Mesodermal cell (in vitro differentiated cells): ENCODE measurements at regions not wholly inside any gene's neighbourhood (a gene's known extent, or its start where the extent isn't known, plus 50 kb on each side); places are given as distances from the start of the nearest gene placed in this dataset.

Experiments used
- H3K27ac ChIP-seq: 2 replicates; pipeline ENCODE4 v1.7.0; 2013; ENCODE audit warnings: mild to moderate bottlenecking, low read depth, low read length, moderate library complexity; ENCODE audit not compliant: severe bottlenecking
- H3K36me3 ChIP-seq: 2 replicates; pipeline ENCODE4 v1.7.1; 2013; ENCODE audit warnings: mild to moderate bottlenecking, low read length, moderate library complexity; ENCODE audit not compliant: control insufficient read depth, insufficient read depth
- H3K4me1 ChIP-seq: one replicate; pipeline ENCODE4 v1.7.1; 2013; ENCODE audit warnings: mild to moderate bottlenecking, low read length; ENCODE audit not compliant: insufficient read depth, control insufficient read depth, poor library complexity, severe bottlenecking
- H3K4me3 ChIP-seq: 2 replicates; pipeline ENCODE4 v1.7.0; 2013; ENCODE audit warnings: low read length, control low read depth, mild to moderate bottlenecking; ENCODE audit not compliant: insufficient read depth, poor library complexity, severe bottlenecking; ENCODE audit errors: extremely low read depth
- H3K9me3 ChIP-seq: 2 replicates; pipeline ENCODE4 v1.7.1; 2013; ENCODE audit warnings: mild to moderate bottlenecking, low read length, moderate library complexity; ENCODE audit not compliant: control insufficient read depth
- whole genome bisulfite sequencing, 2 experiments: methylation state at CpG; one replicate each; pipeline ENCODE4 v1.1.5; 2013; ENCODE audit warnings: missing lambda C conversion rate in 2 of 2; ENCODE audit not compliant: insufficient coverage in 2 of 2; 5-methylcytosine and 5-hydroxymethylcytosine counted together

DNA sequence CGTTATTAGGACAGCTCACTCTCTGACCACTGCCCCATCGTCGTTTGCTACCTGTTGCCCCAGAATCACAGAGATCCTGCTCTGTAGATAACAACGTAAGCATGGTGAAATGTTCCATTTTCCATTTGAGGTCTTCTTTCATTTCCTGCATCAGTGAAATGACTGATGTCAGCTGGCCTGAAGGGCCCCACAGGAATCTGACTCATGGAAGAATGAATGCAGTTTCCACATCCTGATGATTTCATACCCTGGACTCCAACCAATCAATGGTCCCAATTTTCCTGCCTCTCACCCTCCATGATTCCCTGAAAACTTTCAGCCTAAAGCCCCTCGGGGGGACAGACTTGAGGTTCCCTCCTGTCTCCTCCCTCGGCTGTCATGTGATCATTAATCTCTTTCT lies 394.4 kb upstream of the CDH4 start:
- H3K9me3 ChIP-seq: peaks cover 9% of the 10 kb centered on the region
- H3K4me3 ChIP-seq: no peak overlapping the region
- H3K36me3 ChIP-seq: no peaks in the 10 kb centered on the region
- no peak overlapping the region for H3K27ac ChIP-seq
- 90 to 92% methylated on average over 4 to 6 of the region's 6 CpGs for WGBS, 2 experiments
- H3K4me1 ChIP-seq: no peaks in the 10 kb centered on the region

DNA sequence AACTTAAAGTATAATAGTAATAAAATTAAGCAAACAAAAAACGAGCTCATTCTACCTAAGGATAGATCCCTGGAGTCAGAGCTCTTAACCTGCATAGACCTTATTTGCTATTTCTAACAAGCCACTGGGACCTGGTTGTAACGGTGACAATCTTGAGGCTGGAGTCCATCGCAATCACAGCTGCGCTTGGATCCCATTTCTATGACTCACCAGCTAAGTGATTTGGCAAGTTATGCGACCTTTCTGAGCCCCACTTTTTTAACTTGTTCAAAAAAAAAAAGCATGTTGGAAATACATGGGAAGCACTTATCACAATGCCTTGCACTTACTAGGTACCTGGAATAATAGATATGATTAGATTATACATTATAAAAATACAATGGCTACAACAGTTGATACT lies 389.5 kb upstream of the CDH4 start:
- WGBS, 2 experiments: 96 to 98% methylated on average over 3 of the region's 5 CpGs
- peaks cover 4% of the 10 kb centered on the region for H3K9me3 ChIP-seq
- H3K4me3 ChIP-seq: no peak overlapping the region
- no peak overlapping the region for H3K27ac ChIP-seq
- no peaks in the 10 kb centered on the region for H3K4me1 ChIP-seq
- H3K36me3 ChIP-seq: no peaks in the 10 kb centered on the region

DNA sequence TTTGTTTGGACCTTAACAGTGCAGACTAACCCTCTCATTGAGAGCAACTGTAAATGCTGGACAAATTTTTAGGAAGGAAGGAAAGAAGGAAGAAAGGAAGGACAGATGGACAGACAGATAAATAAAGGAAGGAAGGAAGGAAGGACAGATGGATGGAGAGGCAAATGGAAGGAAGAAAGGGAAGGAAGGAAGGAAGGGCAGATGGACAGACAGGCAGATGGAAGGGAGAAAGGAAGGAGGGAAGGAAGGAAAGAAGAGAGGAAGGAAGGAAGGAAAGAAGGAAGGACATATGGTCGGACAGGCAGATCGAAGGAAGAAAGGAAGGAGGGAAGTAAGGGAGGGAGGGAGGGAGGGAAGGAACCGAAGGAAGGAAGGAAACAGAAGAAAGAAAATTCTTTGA lies 388.5 kb upstream of the CDH4 start:
- H3K36me3 ChIP-seq: no peaks in the 10 kb centered on the region
- no peaks in the 10 kb centered on the region for H3K4me1 ChIP-seq
- no peaks in the 10 kb centered on the region for H3K9me3 ChIP-seq
- WGBS, 2 experiments: 84 to 87% methylated on average over 2 to 3 of the region's 3 CpGs
- no peak overlapping the region for H3K4me3 ChIP-seq
- H3K27ac ChIP-seq: no peak overlapping the region

GRCh38 chr20:60867589-60867988 lies 384.5 kb upstream of the CDH4 start:
- Histone ChIP-seq H3K4me3 (no peak overlapping the region), H3K9me3 (no peaks in the 10 kb centered on the region), H3K36me3 (no peaks in the 10 kb centered on the region), H3K4me1 (no peaks in the 10 kb centered on the region), H3K27ac (no peak overlapping the region)
- 100% methylated on average over 1 of the region's 3 CpGs; no CpG with 5 or more reads in 1 of the 2 experiments for WGBS, 2 experiments

- Histone ChIP-seq H3K9me3 (no peaks in the 10 kb centered on the region), H3K4me3 (no peak overlapping the region), H3K36me3 (no peaks in the 10 kb centered on the region), H3K27ac (no peak overlapping the region), H3K4me1 (no peaks in the 10 kb centered on the region)
- 88 to 89% methylated on average over 18 to 21 of the region's 22 CpGs for WGBS, 2 experiments
These were observed 383.7 kb upstream of the CDH4 start for GRCh38 chr20:60868316-60868891.

GRCh38 chr20:60869087-60869486 lies 383.0 kb upstream of the CDH4 start:
- H3K4me3 ChIP-seq: no peak overlapping the region
- no peak overlapping the region for H3K27ac ChIP-seq
- H3K9me3 ChIP-seq: no peaks in the 10 kb centered on the region
- no peaks in the 10 kb centered on the region for H3K36me3 ChIP-seq
- no peaks in the 10 kb centered on the region for H3K4me1 ChIP-seq
- WGBS, 2 experiments: 73 to 78% methylated on average over 9 to 12 of the region's 12 CpGs

DNA sequence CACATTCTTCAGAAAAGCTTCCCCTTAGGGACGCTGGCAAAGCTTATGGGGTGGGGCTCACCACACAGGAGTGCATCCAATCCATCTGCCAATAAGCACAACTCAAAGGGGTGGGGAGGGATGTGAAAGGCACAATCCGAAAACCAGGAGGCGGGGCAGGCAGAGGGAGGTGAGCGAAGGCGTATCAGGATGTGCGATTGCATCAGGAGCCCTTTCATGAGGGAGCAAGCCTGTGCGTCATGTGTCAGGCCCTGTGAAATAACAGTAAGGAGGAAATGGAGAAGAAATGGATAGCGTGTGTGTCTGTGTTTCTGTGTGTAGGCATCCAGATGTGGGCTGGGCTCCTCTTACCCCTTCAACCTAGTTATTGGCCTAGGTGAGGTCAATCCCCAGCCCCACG lies 382.4 kb upstream of the CDH4 start:
- H3K36me3 ChIP-seq: no peaks in the 10 kb centered on the region
- no peaks in the 10 kb centered on the region for H3K4me1 ChIP-seq
- H3K27ac ChIP-seq: no peak overlapping the region
- no peak overlapping the region for H3K4me3 ChIP-seq
- WGBS, 2 experiments: 87 to 100% methylated on average over 4 to 9 of the region's 9 CpGs
- H3K9me3 ChIP-seq: no peaks in the 10 kb centered on the region

GRCh38 chr20:60870040-60870439 lies 382.0 kb upstream of the CDH4 start:
- no peaks in the 10 kb centered on the region for H3K4me1 ChIP-seq
- 89 to 98% methylated on average over 3 to 5 of the region's 7 CpGs for whole genome bisulfite sequencing, 2 experiments

GRCh38 chr20:60872224-60872623 lies 379.8 kb upstream of the CDH4 start:
- Histone ChIP-seq H3K9me3 (no peaks in the 10 kb centered on the region), H3K4me3 (no peak overlapping the region), H3K36me3 (no peaks in the 10 kb centered on the region), H3K27ac (no peak overlapping the region), H3K4me1 (no peaks in the 10 kb centered on the region)
- 88 to 91% methylated on average over 6 of the region's 8 CpGs for WGBS, 2 experiments

More at GRCh38 chr20:60870040-60870439, 382.0 kb upstream of the CDH4 start:
- H3K36me3 ChIP-seq: no peaks in the 10 kb centered on the region
- no peaks in the 10 kb centered on the region for H3K9me3 ChIP-seq
- no peak overlapping the region for H3K27ac ChIP-seq
- H3K4me3 ChIP-seq: no peak overlapping the region

GRCh38 chr20:60877071-60877857 lies 374.8 kb upstream of the CDH4 start:
- Histone ChIP-seq H3K4me3 (no peak overlapping the region), H3K36me3 (no peaks in the 10 kb centered on the region), H3K27ac (no peak overlapping the region), H3K9me3 (no peaks in the 10 kb centered on the region), H3K4me1 (no peaks in the 10 kb centered on the region)
- WGBS, 2 experiments: 90 to 92% methylated on average over 10 to 13 of the region's 14 CpGs

DNA sequence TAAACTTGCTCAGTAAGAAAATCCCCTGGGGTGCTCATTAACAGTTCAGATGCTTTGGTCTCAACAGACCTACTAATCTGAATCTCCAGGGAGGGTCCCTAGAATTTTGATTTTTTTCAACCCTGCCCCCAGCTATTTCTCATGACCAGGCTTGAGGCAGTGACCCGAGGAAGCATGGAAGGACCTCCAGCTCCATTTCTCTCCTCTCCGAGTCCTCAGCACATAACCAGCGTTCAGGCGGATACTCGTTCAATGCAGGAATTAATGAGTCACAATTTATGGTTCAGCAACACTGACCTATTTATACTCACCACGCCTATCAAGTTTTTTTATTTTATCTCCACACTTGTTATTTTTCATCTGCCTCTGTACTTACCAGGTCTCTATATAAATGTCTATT lies 369.2 kb upstream of the CDH4 start:
- WGBS, 2 experiments: 87 to 91% methylated on average over 5 of the region's 6 CpGs

More for the DNA sequence above, 369.2 kb upstream of the CDH4 start:
- H3K4me1 ChIP-seq: no peaks in the 10 kb centered on the region
- H3K9me3 ChIP-seq: no peaks in the 10 kb centered on the region
- H3K36me3 ChIP-seq: no peaks in the 10 kb centered on the region
- no peak overlapping the region for H3K4me3 ChIP-seq
- H3K27ac ChIP-seq: no peak overlapping the region
